HCT116 (cell line): ENCODE measurements at regions not wholly inside any gene's neighbourhood (a gene's known extent, or its start where the extent isn't known, plus 50 kb on each side); places are given as distances from the start of the nearest gene placed in this dataset.
A peak's percentile ranks its signal among the peaks of the same experiment; 100 is the strongest.

ENCODE experiments used
- ATAC-seq: fragments of 200-7000 bp; cut with Tn5 transposase; 2 replicates; pipeline ENCODE4 v1.9.1; 2020; ENCODE audit warnings: mild to moderate bottlenecking, moderate library complexity
- BruUV-seq: library from RNA; stranded (reverse); fragments of 400-500 nt; replicated peaks from 2 replicates; lab custom pipeline; 2021; lab: Mats Ljungman, UMichigan
- CTCF ChIA-PET: fragments of 300-600 bp; sonication (Branson Sonifier 250); formaldehyde crosslinking; loops from one replicate; lab custom pipeline; 2021; ENCODE audit warnings: antibody characterized with exemption; lab: Charles Lee
- POLR2A ChIA-PET: fragments of 300-600, 350-600 bp; sonication (Branson Sonifier 250); formaldehyde crosslinking; loops from one replicate; lab custom pipeline; 2021; ENCODE audit warnings: antibody characterized with exemption; lab: Charles Lee
- RAD21 ChIA-PET, 2 experiments: fragments of 300-600 bp; sonication (Branson Sonifier 250); formaldehyde crosslinking; loops; one replicate each; lab custom pipeline; 2023; ENCODE audit warnings: low total read pairs in 2 of 2; ENCODE audit not compliant: uncharacterized antibody in 2 of 2, unreplicated experiment in 2 of 2, low non-redundant PET in 1 of 2; lab: Charles Lee
- DNase-seq: peaks from one replicate; pipeline ENCODE4 v3.0.0-alpha.2; 2010; ENCODE audit warnings: low read depth, low spot score
- H2AFZ ChIP-seq: fragments of 200-600 bp; shearing (Covaris generic), sonication (generic); 2 replicates; pipeline ENCODE4 v1.6.1; 2017; ENCODE audit warnings: low read depth, mixed run types, mixed read lengths, antibody characterized with exemption, low read length; ENCODE audit not compliant: poor library complexity, severe bottlenecking
- H3K27ac ChIP-seq: 2 replicates; pipeline ENCODE4 v1.5.1; 2012; ENCODE audit warnings: low read depth, low read length
- H3K27me3 ChIP-seq: fragments of 200-600 bp; sonication (generic); 2 replicates; pipeline ENCODE4 v1.6.1; 2016; ENCODE audit warnings: mixed run types, low read length, mixed read lengths; ENCODE audit not compliant: insufficient read depth
- H3K36me3 ChIP-seq, 2 experiments: fragments of 200-500 bp in 1 of 2; fragments of 200-600 bp in 1 of 2; sonication (Bioruptor generic) in 1 of 2; sonication (generic) in 1 of 2; 2 replicates each; pipeline versions ENCODE4 v1.5.1 to v1.6.1; 2014 to 2016; ENCODE audit warnings: low read length in 2 of 2, inconsistent platforms in 1 of 2, mixed read lengths in 1 of 2, mixed run types in 1 of 2; ENCODE audit not compliant: insufficient read depth in 2 of 2, control insufficient read depth in 1 of 2
- H3K4me1 ChIP-seq, 2 experiments: fragments of 200-600 bp in 1 of 2; sonication (generic) in 1 of 2; 2 replicates each; pipeline versions ENCODE4 v1.5.1 to v1.6.1; 2012 to 2017; ENCODE audit warnings: low read length in 2 of 2, inconsistent platforms in 1 of 2, mild to moderate bottlenecking in 1 of 2, mixed read lengths in 1 of 2, mixed run types in 1 of 2, moderate library complexity in 1 of 2; ENCODE audit not compliant: insufficient read depth in 2 of 2, control insufficient read depth in 1 of 2
- H3K4me2 ChIP-seq: fragments of 200-600 bp; sonication (generic); 2 replicates; pipeline ENCODE4 v1.6.1; 2017; ENCODE audit warnings: mixed run types, low read length, mixed read lengths
- H3K4me3 ChIP-seq, 2 experiments: fragments of 200-600 bp in 1 of 2; sonication (generic) in 1 of 2; replicated peaks in 1 of 2; 2 replicates each; pipeline ENCODE4 v1.5.1; 2011 to 2016; ENCODE audit warnings: low read length in 2 of 2, control low read depth in 1 of 2, low read depth in 1 of 2, mild to moderate bottlenecking in 1 of 2, mixed read lengths in 1 of 2, mixed run types in 1 of 2
- H3K79me2 ChIP-seq: fragments of 200-600 bp; sonication (generic); 2 replicates; pipeline ENCODE4 v1.6.1; 2017; ENCODE audit warnings: mild to moderate bottlenecking, mixed run types, low read length, moderate library complexity, mixed read lengths; ENCODE audit not compliant: insufficient read depth
- H3K9ac ChIP-seq: fragments of 200-600 bp; sonication (generic); 2 replicates; pipeline ENCODE4 v1.6.1; 2016; ENCODE audit warnings: low read length, mixed read lengths
- H3K9me2 ChIP-seq: fragments of 200-600 bp; sonication (generic), shearing (Covaris generic); 2 replicates; pipeline ENCODE4 v1.6.1; 2017; ENCODE audit warnings: mixed run types, mild to moderate bottlenecking, moderate library complexity; ENCODE audit not compliant: insufficient read depth
- H3K9me3 ChIP-seq, 2 experiments: fragments of 200-500 bp in 1 of 2; fragments of 200-600 bp in 1 of 2; sonication (Bioruptor generic) in 1 of 2; sonication (generic) in 1 of 2; 2 replicates each; pipeline ENCODE4 v1.6.1; 2014 to 2017; ENCODE audit warnings: low read length in 2 of 2, mixed read lengths in 2 of 2, inconsistent platforms in 1 of 2, low read depth in 1 of 2, mild to moderate bottlenecking in 1 of 2, mixed run types in 1 of 2, moderate library complexity in 1 of 2; ENCODE audit not compliant: control insufficient read depth in 1 of 2, insufficient read depth in 1 of 2
- H4K20me1 ChIP-seq: fragments of 200-600 bp; sonication (generic), shearing (Covaris generic); 2 replicates; pipeline ENCODE4 v1.6.1; 2017; ENCODE audit warnings: mixed run types, mild to moderate bottlenecking, moderate library complexity; ENCODE audit not compliant: insufficient read depth
- CBX3 ChIP-seq: IDR thresholded peaks from 2 replicates; pipeline ENCODE4 v1.6.1; 2012; ENCODE audit warnings: low read depth
- EGR1 ChIP-seq: IDR thresholded peaks from 2 replicates; pipeline ENCODE4 v1.6.1; 2012; ENCODE audit warnings: low read depth
- EZH2 ChIP-seq: fragments of 200-600 bp; sonication (generic); IDR thresholded peaks from 2 replicates; pipeline ENCODE4 v1.6.1; 2017; ENCODE audit warnings: antibody characterized with exemption, mixed run types
- EZH2phosphoT487 ChIP-seq: fragments of 200-600 bp; IDR thresholded peaks from 2 replicates; pipeline ENCODE4 v1.6.1; 2018; ENCODE audit warnings: antibody characterized with exemption, borderline replicate concordance
- JUND ChIP-seq: IDR thresholded peaks from 2 replicates; pipeline ENCODE4 v1.6.1; 2012
- POLR2AphosphoS5 ChIP-seq: IDR thresholded peaks from 2 replicates; pipeline ENCODE4 v1.6.1; 2011; ENCODE audit warnings: mild to moderate bottlenecking, low read depth, low read length, moderate library complexity
- SIN3A ChIP-seq: IDR thresholded peaks from 2 replicates; pipeline ENCODE4 v1.6.1; 2012; ENCODE audit warnings: low read depth
- TCF7L2 ChIP-seq: IDR thresholded peaks from 2 replicates; pipeline ENCODE4 v1.7.0; 2011; ENCODE audit warnings: borderline replicate concordance, inconsistent platforms; ENCODE audit not compliant: insufficient read depth, insufficient read length; ENCODE audit errors: extremely low read depth
- YY1 ChIP-seq: IDR thresholded peaks from 2 replicates; pipeline ENCODE4 v1.6.1; 2011; ENCODE audit warnings: low read length, low read depth, moderate library complexity, mild to moderate bottlenecking; ENCODE audit not compliant: insufficient replicate concordance; ENCODE audit errors: extremely low read depth
- ZFX ChIP-seq: fragments of 450-650 bp; IDR thresholded peaks from 2 replicates; pipeline ENCODE4 v1.6.1; 2017
- ZNF274 ChIP-seq: fragments of 200-500 bp; sonication (Bioruptor generic); IDR thresholded peaks from 2 replicates; pipeline ENCODE4 v1.6.1; 2014; ENCODE audit warnings: mild to moderate bottlenecking, low read depth, low read length, inconsistent platforms
- intact Hi-C: fragments of 100-400 bp; cut with micrococcal nuclease; formaldehyde crosslinking; loops from 2 replicates; pipeline ENCODE4 v1.10.0; 2022
- TF ChIP-seq, protein P1 (sequence below): IDR thresholded peaks from 2 replicates; pipeline ENCODE4 v1.6.1; 2012
- TF ChIP-seq, protein P2 (sequence below), 3 experiments: fragments of 200-600 bp in 1 of 3; sonication (generic) in 1 of 3; IDR thresholded peaks in 2 of 3; conservative IDR thresholded peaks in 1 of 3; 2 replicates each; pipeline ENCODE4 v1.5.1; 2012 to 2017; ENCODE audit warnings: low read depth in 2 of 3, low read length in 2 of 3, antibody characterized with exemption in 1 of 3, borderline replicate concordance in 1 of 3, control low read depth in 1 of 3, mild to moderate bottlenecking in 1 of 3, mixed read lengths in 1 of 3, mixed run types in 1 of 3, moderate library complexity in 1 of 3; ENCODE audit not compliant: insufficient read depth in 1 of 3

DNA sequence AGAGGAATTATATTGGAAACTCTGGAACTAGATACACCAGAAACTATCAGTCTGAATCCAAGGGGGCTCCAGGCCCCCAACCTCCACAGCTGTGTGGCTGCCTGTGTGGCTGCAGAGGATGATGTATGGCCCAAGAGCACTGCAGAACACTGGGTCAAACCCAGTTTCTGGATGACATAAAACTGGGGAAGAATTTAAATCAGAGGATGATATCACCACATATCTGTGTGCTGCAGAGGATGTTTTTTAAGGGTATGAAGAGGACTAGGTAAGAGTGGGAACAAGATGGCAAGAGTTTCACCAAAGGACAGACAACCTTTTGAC, 226.4 kb downstream of the SUCLA2 start:
- H3K9me2 ChIP-seq = no peaks in the 10 kb centered on the region
- ATAC-seq (peak; percentile 22; the same call in 1 of the 2 replicates), DNase-seq (no peak)
- H3K27me3 ChIP-seq = no peaks in the 10 kb centered on the region
- H3K36me3 ChIP-seq = no peaks in the 10 kb centered on the region
- H3K4me2 ChIP-seq = no peak overlapping the region
- no peaks in the 10 kb centered on the region for H4K20me1 ChIP-seq
- no peaks in the 10 kb centered on the region for H3K9me3 ChIP-seq
- intact Hi-C loops = loop anchor here (1.0 to 10.0 kb wide), 4 partner anchors 800 to 1012 kb away; partner anchors contain the start of gene HTR2A
- H3K4me1 ChIP-seq = peaks cover 4 to 5% of the 10 kb centered on the region in 2 experiments; a peak in 3 of 4 replicates
- no peak overlapping the region for H3K4me3 ChIP-seq
- H3K9ac ChIP-seq = no peak overlapping the region
- H3K79me2 ChIP-seq = no peaks in the 10 kb centered on the region
- CTCF ChIA-PET = no interaction called here
- POLR2A ChIA-PET = no interaction called here
- TF ChIP-seq, protein P1, sequence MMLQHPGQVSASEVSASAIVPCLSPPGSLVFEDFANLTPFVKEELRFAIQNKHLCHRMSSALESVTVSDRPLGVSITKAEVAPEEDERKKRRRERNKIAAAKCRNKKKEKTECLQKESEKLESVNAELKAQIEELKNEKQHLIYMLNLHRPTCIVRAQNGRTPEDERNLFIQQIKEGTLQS = no peak
- TF ChIP-seq SIN3A = no peak
- TF ChIP-seq EZH2phosphoT487 = no peak
- TF ChIP-seq ZFX = no peak
- H3K27ac ChIP-seq = no peak overlapping the region
- no peak overlapping the region for H2AFZ ChIP-seq
- no TSS peak for BruUV-seq
- RAD21 ChIA-PET = no interaction called here

DNA sequence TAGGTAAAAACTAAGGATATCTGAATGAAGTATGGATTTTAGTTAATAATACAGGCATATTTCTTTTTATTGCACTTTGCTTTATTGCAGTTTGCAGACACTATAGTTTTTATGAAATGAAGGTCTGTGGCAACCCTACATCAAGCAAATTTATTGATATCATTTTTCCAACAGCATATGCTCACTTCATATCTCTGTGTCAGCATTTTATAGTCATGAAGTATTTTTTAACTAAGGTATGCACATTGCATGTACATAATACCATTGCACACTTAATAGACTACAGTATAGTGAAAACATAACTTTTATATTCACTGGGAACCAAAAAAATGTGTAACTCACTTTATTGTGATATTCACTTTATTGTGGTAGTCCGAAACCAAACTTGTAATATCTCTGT, 236.3 kb downstream of the SUCLA2 start:
- intact Hi-C loops = no loop called here
- ChIA-PET CTCF (no interaction called here), RAD21 (no interaction called here)

More for the DNA sequence above, 236.3 kb downstream of the SUCLA2 start:
- TF ChIP-seq ZFX (no peak), CBX3 (no peak), ZNF274 (no peak), EGR1 (no peak), JUND (no peak), POLR2AphosphoS5 (no peak), SIN3A (no peak), EZH2 (no peak), YY1 (no peak), TCF7L2 (no peak)
- TF ChIP-seq, protein P2, sequence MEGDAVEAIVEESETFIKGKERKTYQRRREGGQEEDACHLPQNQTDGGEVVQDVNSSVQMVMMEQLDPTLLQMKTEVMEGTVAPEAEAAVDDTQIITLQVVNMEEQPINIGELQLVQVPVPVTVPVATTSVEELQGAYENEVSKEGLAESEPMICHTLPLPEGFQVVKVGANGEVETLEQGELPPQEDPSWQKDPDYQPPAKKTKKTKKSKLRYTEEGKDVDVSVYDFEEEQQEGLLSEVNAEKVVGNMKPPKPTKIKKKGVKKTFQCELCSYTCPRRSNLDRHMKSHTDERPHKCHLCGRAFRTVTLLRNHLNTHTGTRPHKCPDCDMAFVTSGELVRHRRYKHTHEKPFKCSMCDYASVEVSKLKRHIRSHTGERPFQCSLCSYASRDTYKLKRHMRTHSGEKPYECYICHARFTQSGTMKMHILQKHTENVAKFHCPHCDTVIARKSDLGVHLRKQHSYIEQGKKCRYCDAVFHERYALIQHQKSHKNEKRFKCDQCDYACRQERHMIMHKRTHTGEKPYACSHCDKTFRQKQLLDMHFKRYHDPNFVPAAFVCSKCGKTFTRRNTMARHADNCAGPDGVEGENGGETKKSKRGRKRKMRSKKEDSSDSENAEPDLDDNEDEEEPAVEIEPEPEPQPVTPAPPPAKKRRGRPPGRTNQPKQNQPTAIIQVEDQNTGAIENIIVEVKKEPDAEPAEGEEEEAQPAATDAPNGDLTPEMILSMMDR (IDR thresholded peaks at IDR 0.05 in 2 of 3, conservative IDR thresholded peaks at IDR 0.05 in 1 of 3; ENCODE audit: borderline replicate concordance in 1 of 3, insufficient read depth in 1 of 3, low read depth in 2 of 3, low read length in 2 of 3) = no peak
- Histone ChIP-seq H3K27ac (no peak overlapping the region), H2AFZ (no peak overlapping the region), H3K27me3 (peaks cover 13% of the 10 kb centered on the region; the same call in 1 of the 2 replicates), H4K20me1 (no peaks in the 10 kb centered on the region), H3K79me2 (no peaks in the 10 kb centered on the region), H3K9me3 (no peaks in the 10 kb centered on the region), H3K4me2 (no peak overlapping the region), H3K4me1 (no peaks in the 10 kb centered on the region), H3K36me3 (no peaks in the 10 kb centered on the region), H3K9ac (no peak overlapping the region), H3K4me3 (no peak overlapping the region), H3K9me2 (no peaks in the 10 kb centered on the region)
- ATAC-seq (no peak), DNase-seq (no peak)
- POLR2A ChIA-PET = no interaction called here
- BruUV-seq = no TSS peak
